GM12892 (cell line): ENCODE measurements at regions not wholly inside any gene's neighbourhood (a gene's known extent, or its start where the extent isn't known, plus 50 kb on each side); places are given as distances from the start of the nearest gene placed in this dataset.

Source experiments
- POLR2A ChIP-seq: IDR thresholded peaks from 2 replicates; pipeline ENCODE4 v1.6.1; 2011; ENCODE audit warnings: low read depth, low read length, control low read depth
- POLR2AphosphoS5 ChIP-seq: IDR thresholded peaks from 2 replicates; pipeline ENCODE4 v1.6.1; 2011; ENCODE audit warnings: low read depth, low read length, control low read depth
- TAF1 ChIP-seq: IDR thresholded peaks from 2 replicates; pipeline ENCODE4 v1.6.1; 2011; ENCODE audit warnings: low read depth, mild to moderate bottlenecking, control low read depth, low read length, borderline replicate concordance

DNA sequence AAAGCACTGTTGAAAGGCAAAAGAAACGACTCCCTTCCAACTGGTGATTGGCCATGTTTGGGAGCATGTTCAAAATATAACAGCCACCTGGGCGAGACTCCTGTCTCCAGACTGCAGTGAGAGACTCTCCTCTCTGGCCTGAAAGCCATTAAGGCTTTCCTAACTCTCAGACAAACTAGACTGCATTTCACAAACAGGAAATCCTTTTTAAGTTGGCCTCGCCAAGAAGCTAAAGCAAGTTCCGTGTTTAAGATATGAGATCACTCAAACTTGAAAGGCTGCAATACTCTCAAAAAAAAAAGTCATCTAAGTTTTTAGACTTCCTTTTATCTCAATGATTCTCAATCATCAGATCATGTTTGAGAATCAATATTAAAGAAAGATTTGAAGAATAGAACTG lies 117.0 kb downstream of the TFAP2A start:
- no peak for TF ChIP-seq POLR2AphosphoS5
- TF ChIP-seq POLR2A = no peak
- TF ChIP-seq TAF1 = no peak
